Endometrium (tissue), 2 donors: ENCODE measurements at regions not wholly inside any gene's neighbourhood (a gene's known extent, or its start where the extent isn't known, plus 50 kb on each side); places are given as distances from the start of the nearest gene placed in this dataset.
A peak's percentile ranks its signal among the peaks of the same experiment; 100 is the strongest.

ENCODE experiments used
- FAIRE-seq: peaks from 2 replicates; lab custom pipeline; 2012; peaks lifted over from hg19 to GRCh38; lab: Jason Lieb, UNC
- donor health status: control.
- donor health status: control.

GRCh38 chr9:80447876-80448275 is 876.1 kb downstream of the TLE4 start:
- no peak for FAIRE-seq

GRCh38 chr9:80440724-80441123 is 869.0 kb downstream of the TLE4 start:
- FAIRE-seq = no peak

- no peak for FAIRE-seq
These were observed 866.1 kb downstream of the TLE4 start for GRCh38 chr9:80437825-80438224.

- no peak for FAIRE-seq
These were observed 865.4 kb downstream of the TLE4 start for GRCh38 chr9:80437091-80437640.

GRCh38 chr9:80435591-80435990 is 863.8 kb downstream of the TLE4 start:
- no peak for FAIRE-seq

GRCh38 chr9:80426992-80427391 is 855.2 kb downstream of the TLE4 start:
- no peak for FAIRE-seq

- FAIRE-seq = no peak
These were observed 845.5 kb downstream of the TLE4 start for GRCh38 chr9:80417211-80417773.

- peak; percentile 96 for FAIRE-seq
These were observed 838.3 kb downstream of the TLE4 start for GRCh38 chr9:80410106-80410505.

- FAIRE-seq = no peak
These were observed 835.5 kb downstream of the TLE4 start for GRCh38 chr9:80407220-80407619.

GRCh38 chr9:80401243-80401642 is 829.5 kb downstream of the TLE4 start:
- no peak for FAIRE-seq

GRCh38 chr9:80400624-80401230 is 829.0 kb downstream of the TLE4 start:
- FAIRE-seq = no peak

- no peak for FAIRE-seq
These were observed 827.8 kb downstream of the TLE4 start for GRCh38 chr9:80399606-80400005.

GRCh38 chr9:80387828-80388227 is 816.1 kb downstream of the TLE4 start:
- FAIRE-seq = no peak

- no peak for FAIRE-seq
These were observed 813.5 kb downstream of the TLE4 start for GRCh38 chr9:80385246-80385645.

GRCh38 chr9:80383331-80383730 is 811.6 kb downstream of the TLE4 start:
- no peak for FAIRE-seq

GRCh38 chr9:80382211-80382891 is 810.6 kb downstream of the TLE4 start:
- peak; percentile 82 for FAIRE-seq

GRCh38 chr9:80380301-80380700 is 808.5 kb downstream of the TLE4 start:
- FAIRE-seq = no peak

GRCh38 chr9:80378669-80379293 is 807.0 kb downstream of the TLE4 start:
- no peak for FAIRE-seq

GRCh38 chr9:80376180-80376579 is 804.4 kb downstream of the TLE4 start:
- no peak for FAIRE-seq

GRCh38 chr9:80375477-80375876 is 803.7 kb downstream of the TLE4 start:
- FAIRE-seq = peak; percentile 98

GRCh38 chr9:80369641-80370040 is 797.9 kb downstream of the TLE4 start:
- no peak for FAIRE-seq

GRCh38 chr9:80366626-80367025 is 794.9 kb downstream of the TLE4 start:
- FAIRE-seq = no peak
